Osteoblast (primary cell): ENCODE measurements at regions not wholly inside any gene's neighbourhood (a gene's known extent, or its start where the extent isn't known, plus 50 kb on each side); places are given as distances from the start of the nearest gene placed in this dataset.

Experiments used
- DNase-seq: peaks from one replicate; pipeline ENCODE4 v3.0.0; 2011; ENCODE audit warnings: low spot score, mixed read lengths; ENCODE audit not compliant: insufficient read length; ENCODE audit errors: missing footprints
- H2AFZ ChIP-seq: 2 replicates; pipeline ENCODE4 v1.6.0; 2011; ENCODE audit warnings: mild to moderate bottlenecking, low read length
- H3K27ac ChIP-seq: 2 replicates; pipeline ENCODE4 v1.5.1; 2011; ENCODE audit warnings: mild to moderate bottlenecking, low read depth, low read length, moderate library complexity
- H3K27me3 ChIP-seq: 2 replicates; pipeline ENCODE4 v1.6.0; 2012; ENCODE audit warnings: mild to moderate bottlenecking, control low read depth, inconsistent platforms, low read length, moderate library complexity; ENCODE audit not compliant: insufficient read depth
- H3K36me3 ChIP-seq: 2 replicates; pipeline ENCODE4 v1.5.1; 2011; ENCODE audit warnings: mild to moderate bottlenecking, low read length, control low read depth, moderate library complexity; ENCODE audit not compliant: insufficient read depth
- H3K4me1 ChIP-seq: 2 replicates; pipeline ENCODE4 v1.5.1; 2011; ENCODE audit warnings: mild to moderate bottlenecking, low read length, control low read depth, moderate library complexity; ENCODE audit not compliant: insufficient read depth
- H3K4me2 ChIP-seq: 2 replicates; pipeline ENCODE4 v1.6.0; 2011; ENCODE audit warnings: mild to moderate bottlenecking, low read length; ENCODE audit not compliant: insufficient read depth
- H3K4me3 ChIP-seq: fragments of 200-600 bp; sonication (generic); 3 replicates; pipeline ENCODE4 v1.5.1; 2012; ENCODE audit warnings: mild to moderate bottlenecking, low read length, inconsistent platforms; ENCODE audit not compliant: insufficient read depth
- H3K79me2 ChIP-seq: 2 replicates; pipeline ENCODE4 v1.6.0; 2012; ENCODE audit warnings: mild to moderate bottlenecking, low read length, control low read depth, inconsistent platforms; ENCODE audit not compliant: insufficient read depth
- H3K9me3 ChIP-seq: 2 replicates; pipeline ENCODE4 v1.5.1; 2011; ENCODE audit warnings: low read depth, low read length, control low read depth
- H4K20me1 ChIP-seq: 2 replicates; pipeline ENCODE4 v1.6.0; 2012; ENCODE audit warnings: mild to moderate bottlenecking, low read length, control low read depth; ENCODE audit not compliant: insufficient read depth
- CTCF ChIP-seq: IDR thresholded peaks from 2 replicates; pipeline ENCODE4 v1.5.1; 2011; ENCODE audit warnings: mild to moderate bottlenecking, low read depth, low read length, moderate library complexity; ENCODE audit errors: extremely low read depth

GRCh38 chr9:82757924-82758323, 305.0 kb downstream of the RASEF start:
- TF ChIP-seq CTCF, result no peak
- H3K9me3 ChIP-seq, result no peaks in the 10 kb centered on the region
- H3K79me2 ChIP-seq, result no peaks in the 10 kb centered on the region
- H3K27me3 ChIP-seq, result no peaks in the 10 kb centered on the region
- H3K4me1 ChIP-seq, result no peaks in the 10 kb centered on the region
- no peak overlapping the region for H3K4me2 ChIP-seq
- H3K4me3 ChIP-seq, result no peak overlapping the region
- no peak overlapping the region for H3K27ac ChIP-seq
- DNase-seq, result no peak
- H4K20me1 ChIP-seq, result no peaks in the 10 kb centered on the region
- H2AFZ ChIP-seq, result no peak overlapping the region
- no peaks in the 10 kb centered on the region for H3K36me3 ChIP-seq

GRCh38 chr9:82761027-82761426, 301.9 kb downstream of the RASEF start:
- no peaks in the 10 kb centered on the region for H3K27me3 ChIP-seq
- H3K79me2 ChIP-seq, result no peaks in the 10 kb centered on the region
- H2AFZ ChIP-seq, result no peak overlapping the region
- no peaks in the 10 kb centered on the region for H3K36me3 ChIP-seq
- no peaks in the 10 kb centered on the region for H4K20me1 ChIP-seq
- no peaks in the 10 kb centered on the region for H3K4me1 ChIP-seq
- no peak overlapping the region for H3K27ac ChIP-seq
- no peak overlapping the region for H3K4me2 ChIP-seq
- no peak for DNase-seq
- H3K4me3 ChIP-seq, result no peak overlapping the region
- H3K9me3 ChIP-seq, result no peaks in the 10 kb centered on the region
- no peak for TF ChIP-seq CTCF

GRCh38 chr9:82761956-82762355, 301.0 kb downstream of the RASEF start:
- Histone ChIP-seq H3K36me3 (no peaks in the 10 kb centered on the region), H3K9me3 (no peaks in the 10 kb centered on the region), H3K27ac (no peak overlapping the region), H2AFZ (no peak overlapping the region), H3K79me2 (no peaks in the 10 kb centered on the region), H3K27me3 (no peaks in the 10 kb centered on the region), H3K4me3 (no peak overlapping the region), H4K20me1 (no peaks in the 10 kb centered on the region), H3K4me1 (no peaks in the 10 kb centered on the region), H3K4me2 (no peak overlapping the region)
- TF ChIP-seq CTCF, result no peak
- DNase-seq, result no peak

- Histone ChIP-seq H3K27me3 (no peaks in the 10 kb centered on the region), H4K20me1 (no peaks in the 10 kb centered on the region), H3K4me2 (no peak overlapping the region), H3K9me3 (no peaks in the 10 kb centered on the region), H3K4me3 (no peak overlapping the region), H3K4me1 (no peaks in the 10 kb centered on the region), H2AFZ (no peak overlapping the region), H3K36me3 (no peaks in the 10 kb centered on the region), H3K79me2 (no peaks in the 10 kb centered on the region), H3K27ac (no peak overlapping the region)
- TF ChIP-seq CTCF, result no peak
- DNase-seq, result no peak
Measured at GRCh38 chr9:82763656-82764055, 299.3 kb downstream of the RASEF start.
